Gastroesophageal sphincter (tissue), 4 donors: ENCODE measurements at regions not wholly inside any gene's neighbourhood (a gene's known extent, or its start where the extent isn't known, plus 50 kb on each side); places are given as distances from the start of the nearest gene placed in this dataset.

Experiments used
- ATAC-seq: fragments of 150-250 bp; one replicate; pipeline ENCODE4 v1.9.1; 2016; ENCODE audit warnings: mild to moderate bottlenecking, moderate library complexity
- H3K27ac ChIP-seq, 4 donors: fragments of 200-600 bp; sonication (generic) in 3 of 4; 1 replicate in 3 of 4; 2 replicates in 1 of 4; pipeline ENCODE4 v1.5.1; 2016 to 2019
- H3K27me3 ChIP-seq: fragments of 200-600 bp; sonication (generic); one replicate; pipeline ENCODE4 v1.5.1; 2019
- H3K36me3 ChIP-seq, 2 donors: fragments of 200-600 bp; sonication (generic); one replicate each; pipeline ENCODE4 v1.5.1; 2019; ENCODE audit warnings: control low read depth in 1 of 2
- H3K4me1 ChIP-seq, 3 donors: fragments of 200-600 bp; sonication (generic); 1 replicate in 2 of 3; 2 replicates in 1 of 3; pipeline ENCODE4 v1.5.1; 2016 to 2019; ENCODE audit warnings: control low read depth in 2 of 3
- H3K4me3 ChIP-seq, 2 donors: fragments of 200-600 bp; sonication (generic); one replicate each; pipeline ENCODE4 v1.5.1; 2019; ENCODE audit warnings: mild to moderate bottlenecking in 1 of 2, moderate library complexity in 1 of 2
- H3K9me3 ChIP-seq, 3 donors: fragments of 200-600 bp; sonication (generic); one replicate each; pipeline ENCODE4 v1.5.1; 2017 to 2019; ENCODE audit warnings: control low read depth in 2 of 3
- CTCF ChIP-seq, 4 experiments: fragments of 200-600 bp in 2 of 4; fragments of 450-650 bp in 2 of 4; sonication (generic) in 1 of 4; IDR thresholded peaks; one replicate each; pipeline ENCODE4 v1.5.1; 2017 to 2019; ENCODE audit warnings: antibody characterized with exemption in 4 of 4, mild to moderate bottlenecking in 2 of 4, moderate library complexity in 2 of 4
- EP300 ChIP-seq: sonication (generic); formaldehyde crosslinking; IDR thresholded peaks from one replicate; pipeline ENCODE4 v1.6.1; 2017; ENCODE audit warnings: antibody characterized with exemption, mild to moderate bottlenecking
- POLR2A ChIP-seq, 2 donors: fragments of 450-650 bp; IDR thresholded peaks; one replicate each; pipeline ENCODE4 v1.6.1; 2017; ENCODE audit warnings: antibody characterized with exemption in 2 of 2, mild to moderate bottlenecking in 2 of 2, moderate library complexity in 1 of 2
- POLR2AphosphoS5 ChIP-seq: sonication (generic); formaldehyde crosslinking; IDR thresholded peaks from one replicate; pipeline ENCODE4 v1.6.1; 2017; ENCODE audit warnings: antibody characterized with exemption
- WGBS, 2 donors: methylation state at CpG; one replicate each; pipeline ENCODE4 v1.1.5; 2018; ENCODE audit warnings: low coverage in 1 of 2; 5-methylcytosine and 5-hydroxymethylcytosine counted together

- H3K9me3 ChIP-seq: no peaks in the 10 kb centered on the region
- H3K36me3 ChIP-seq: no peaks in the 10 kb centered on the region
- TF ChIP-seq POLR2A (IDR thresholded peaks at IDR 0.05): no peak
- TF ChIP-seq POLR2AphosphoS5: no peak
- TF ChIP-seq EP300: no peak
- TF ChIP-seq CTCF (IDR thresholded peaks at IDR 0.05): no peak
- H3K27me3 ChIP-seq: no peaks in the 10 kb centered on the region
- H3K4me3 ChIP-seq: no peak overlapping the region
- ATAC-seq: no peak
- H3K27ac ChIP-seq: no peak overlapping the region
- 14 to 32% methylated on average over 1 to 3 of the region's 5 CpGs for WGBS, 2 donors
- peaks cover 0 to 12% (median 0%) of the 10 kb centered on the region in 3 donors for H3K4me1 ChIP-seq
These were observed 672.8 kb downstream of the ACTL7B start for GRCh38 chr9:108182950-108183381.

- ATAC-seq: no peak
- no peak for TF ChIP-seq CTCF (IDR thresholded peaks at IDR 0.05)
- no peak for TF ChIP-seq POLR2AphosphoS5
- no peak for TF ChIP-seq EP300
- TF ChIP-seq POLR2A (IDR thresholded peaks at IDR 0.05): no peak
- Histone ChIP-seq H3K4me3 (no peak overlapping the region), H3K27ac (no peak overlapping the region), H3K9me3 (no peaks in the 10 kb centered on the region), H3K27me3 (no peaks in the 10 kb centered on the region), H3K36me3 (no peaks in the 10 kb centered on the region), H3K4me1 (peaks cover 0 to 9% (median 0%) of the 10 kb centered on the region in 3 donors)
- 94 to 96% methylated on average over 4 to 7 of the region's 8 CpGs for WGBS, 2 donors
These were observed 673.5 kb downstream of the ACTL7B start for GRCh38 chr9:108182270-108182669.

GRCh38 chr9:108181441-108181840 is 674.3 kb downstream of the ACTL7B start:
- H3K4me3 ChIP-seq: no peak overlapping the region
- no peaks in the 10 kb centered on the region for H3K36me3 ChIP-seq
- H3K27ac ChIP-seq: no peak overlapping the region
- peaks cover 0 to under 1% (median 0%) of the 10 kb centered on the region in 3 donors for H3K4me1 ChIP-seq
- no peaks in the 10 kb centered on the region for H3K9me3 ChIP-seq
- no peaks in the 10 kb centered on the region for H3K27me3 ChIP-seq
- no peak for TF ChIP-seq EP300
- no peak for TF ChIP-seq POLR2AphosphoS5
- TF ChIP-seq POLR2A (IDR thresholded peaks at IDR 0.05): no peak
- no peak for TF ChIP-seq CTCF (IDR thresholded peaks at IDR 0.05)
- WGBS, 2 donors: 80 to 83% methylated on average over 1 to 2 of the region's 2 CpGs
- ATAC-seq: no peak

- Histone ChIP-seq H3K9me3 (no peaks in the 10 kb centered on the region), H3K4me1 (no peaks in the 10 kb centered on the region), H3K36me3 (no peaks in the 10 kb centered on the region), H3K27me3 (no peaks in the 10 kb centered on the region), H3K4me3 (no peak overlapping the region), H3K27ac (no peak overlapping the region)
- TF ChIP-seq EP300 (no peak), POLR2AphosphoS5 (no peak), CTCF (IDR thresholded peaks at IDR 0.05) (no peak), POLR2A (IDR thresholded peaks at IDR 0.05) (no peak)
- 67 to 100% methylated on average over 1 of the region's 1 CpG for WGBS, 2 donors
- ATAC-seq: no peak
These were observed 675.2 kb downstream of the ACTL7B start for GRCh38 chr9:108180541-108180940.

- no peak overlapping the region for H3K27ac ChIP-seq
- no peak for TF ChIP-seq POLR2A (IDR thresholded peaks at IDR 0.05)
- no peak for TF ChIP-seq CTCF (IDR thresholded peaks at IDR 0.05)
- TF ChIP-seq EP300: no peak
- no peak for TF ChIP-seq POLR2AphosphoS5
- H3K4me1 ChIP-seq: no peaks in the 10 kb centered on the region
- no peaks in the 10 kb centered on the region for H3K9me3 ChIP-seq
- 61 to 92% methylated on average over 4 of the region's 4 CpGs for WGBS, 2 donors
- no peaks in the 10 kb centered on the region for H3K36me3 ChIP-seq
- no peaks in the 10 kb centered on the region for H3K27me3 ChIP-seq
- H3K4me3 ChIP-seq: no peak overlapping the region
- ATAC-seq: no peak
These were observed 677.5 kb downstream of the ACTL7B start for GRCh38 chr9:108178318-108178717.
